ENCODE measurements at regions not wholly inside any gene's neighbourhood (a gene's known extent, or its start where the extent isn't known, plus 50 kb on each side); places are given as distances from the start of the nearest gene placed in this dataset.

DNA sequence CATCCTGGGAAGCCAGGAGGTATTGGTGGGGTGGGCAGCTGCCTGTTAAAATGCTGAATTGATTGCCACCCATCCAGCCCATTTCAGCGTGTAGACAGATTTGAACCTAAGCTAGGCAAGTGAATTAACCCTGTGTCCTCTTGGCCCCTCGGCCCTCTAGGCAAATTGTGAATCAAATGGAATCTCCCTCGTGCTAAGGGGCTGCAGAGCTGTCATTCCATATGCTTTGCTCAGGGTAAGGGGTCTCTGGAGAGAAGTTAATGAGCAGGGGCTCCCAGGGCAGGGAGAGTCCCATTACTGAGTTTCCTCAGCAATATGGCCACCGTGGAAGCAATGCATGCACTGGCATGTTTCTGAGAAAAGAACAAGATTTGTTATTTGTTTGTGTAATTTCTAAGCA lies 117.7 kb upstream of the RCN1 start:
- Histone ChIP-seq H3K4me1 (ENCODE audit: low read depth) (no peaks in the 10 kb centered on the region), H3K9me3 (no peaks in the 10 kb centered on the region), H3K4me3 (no peak overlapping the region), H3K36me3 (ENCODE audit: low read depth) (no peaks in the 10 kb centered on the region)
- TF ChIP-seq, protein P1, sequence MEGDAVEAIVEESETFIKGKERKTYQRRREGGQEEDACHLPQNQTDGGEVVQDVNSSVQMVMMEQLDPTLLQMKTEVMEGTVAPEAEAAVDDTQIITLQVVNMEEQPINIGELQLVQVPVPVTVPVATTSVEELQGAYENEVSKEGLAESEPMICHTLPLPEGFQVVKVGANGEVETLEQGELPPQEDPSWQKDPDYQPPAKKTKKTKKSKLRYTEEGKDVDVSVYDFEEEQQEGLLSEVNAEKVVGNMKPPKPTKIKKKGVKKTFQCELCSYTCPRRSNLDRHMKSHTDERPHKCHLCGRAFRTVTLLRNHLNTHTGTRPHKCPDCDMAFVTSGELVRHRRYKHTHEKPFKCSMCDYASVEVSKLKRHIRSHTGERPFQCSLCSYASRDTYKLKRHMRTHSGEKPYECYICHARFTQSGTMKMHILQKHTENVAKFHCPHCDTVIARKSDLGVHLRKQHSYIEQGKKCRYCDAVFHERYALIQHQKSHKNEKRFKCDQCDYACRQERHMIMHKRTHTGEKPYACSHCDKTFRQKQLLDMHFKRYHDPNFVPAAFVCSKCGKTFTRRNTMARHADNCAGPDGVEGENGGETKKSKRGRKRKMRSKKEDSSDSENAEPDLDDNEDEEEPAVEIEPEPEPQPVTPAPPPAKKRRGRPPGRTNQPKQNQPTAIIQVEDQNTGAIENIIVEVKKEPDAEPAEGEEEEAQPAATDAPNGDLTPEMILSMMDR (IDR thresholded peaks at IDR 0.05), result no peak
- no peak for ATAC-seq
- intact Hi-C loops (cut with DNase I, micrococcal nuclease), result no loop called here
- no peak for DNase-seq

DNA sequence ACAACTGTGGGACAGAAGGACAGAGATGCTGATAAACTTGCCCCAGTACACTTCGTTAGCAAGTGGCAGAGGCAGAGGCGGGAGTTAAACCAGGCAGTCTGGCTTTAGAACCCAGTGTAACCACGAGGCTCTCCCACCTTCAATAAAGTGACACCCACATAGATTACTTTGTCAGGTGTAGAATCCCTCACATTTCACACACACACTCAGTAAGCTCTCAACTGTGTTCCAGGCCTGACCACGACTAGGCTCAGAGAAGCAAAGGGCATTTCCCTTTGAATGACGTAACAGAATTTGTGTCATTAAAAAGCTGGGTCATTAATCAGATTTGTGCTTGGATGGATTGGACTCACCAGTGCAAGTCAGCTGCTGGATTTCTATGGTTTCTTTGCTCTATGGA lies 118.3 kb upstream of the RCN1 start:
- no peaks in the 10 kb centered on the region for H3K36me3 ChIP-seq (ENCODE audit: low read depth)
- intact Hi-C loops (cut with DNase I, micrococcal nuclease), result no loop called here
- DNase-seq, result no peak

DNA sequence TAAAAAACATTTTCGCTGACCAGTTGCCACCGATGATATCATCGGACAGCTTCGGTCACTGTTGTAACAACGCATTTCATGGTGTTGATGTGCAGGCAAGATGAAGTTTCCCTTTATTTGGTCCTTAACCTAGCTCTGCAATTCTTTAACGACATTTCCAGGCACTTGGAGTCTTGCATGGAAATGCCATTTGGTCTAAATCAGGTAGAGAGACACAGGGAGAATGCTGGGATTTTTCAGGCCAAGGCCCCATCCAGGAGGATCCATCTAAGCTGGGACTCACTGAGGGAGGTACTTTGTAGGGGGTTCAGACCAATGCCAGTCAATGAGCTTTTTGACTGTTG lies 121.5 kb upstream of the RCN1 start:
- H3K4me1 ChIP-seq (ENCODE audit: low read depth), result no peaks in the 10 kb centered on the region
- ATAC-seq, result no peak
- intact Hi-C loops (cut with DNase I, micrococcal nuclease), result no loop called here

More for the DNA sequence above, 118.3 kb upstream of the RCN1 start:
- Histone ChIP-seq H3K9me3 (no peaks in the 10 kb centered on the region), H3K4me3 (no peak overlapping the region), H3K4me1 (ENCODE audit: low read depth) (no peaks in the 10 kb centered on the region)
- ATAC-seq, result no peak
- TF ChIP-seq, protein P1 (IDR thresholded peaks at IDR 0.05), result no peak

DNA sequence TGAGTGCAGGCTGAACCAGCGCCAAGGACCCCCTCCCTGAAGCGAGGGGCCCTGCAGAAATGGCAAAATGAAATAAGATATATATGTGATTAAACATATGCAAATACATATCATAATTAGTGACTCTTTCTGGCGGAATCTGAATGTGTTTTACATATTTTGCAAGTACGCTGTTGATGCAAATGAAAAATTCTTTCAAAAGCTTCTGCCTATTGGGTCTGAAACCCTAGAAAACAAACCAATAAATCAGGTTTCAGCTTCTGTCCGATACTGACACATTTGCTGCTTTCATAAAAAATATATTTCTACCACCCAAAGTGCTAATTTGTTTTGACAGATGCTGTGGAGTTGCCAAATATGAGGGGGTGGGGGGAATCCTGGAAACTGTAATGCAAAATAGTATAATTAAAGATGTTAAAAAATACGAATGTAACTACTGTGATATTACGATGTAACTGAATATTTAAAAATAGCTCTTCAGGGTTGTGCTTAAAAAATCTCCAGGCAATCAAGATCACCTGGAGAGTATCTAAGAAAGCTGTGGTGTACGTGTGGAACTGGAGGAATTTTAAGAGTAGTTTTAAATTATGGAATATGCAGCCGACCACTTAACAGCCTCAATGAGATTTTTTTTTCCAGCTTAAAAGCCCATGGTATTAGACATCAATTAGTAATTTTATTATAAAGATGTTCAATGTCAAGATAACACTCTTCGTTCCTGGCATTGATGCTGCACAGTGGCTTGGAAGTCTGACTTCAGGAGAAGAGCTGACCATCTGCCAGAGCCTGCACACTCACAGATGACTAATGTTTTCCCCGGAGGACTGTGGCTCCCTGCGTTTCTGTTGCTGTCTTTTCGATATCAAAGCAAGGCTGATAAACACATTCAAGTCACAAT lies 122.2 kb upstream of the RCN1 start:
- intact Hi-C loops (cut with DNase I, micrococcal nuclease), result no loop called here
- DNase-seq (no peak), ATAC-seq (no peak)
- Histone ChIP-seq H3K9me3 (no peaks in the 10 kb centered on the region), H3K4me1 (ENCODE audit: low read depth) (no peaks in the 10 kb centered on the region), H3K4me3 (no peak overlapping the region), H3K36me3 (ENCODE audit: low read depth) (no peaks in the 10 kb centered on the region)
- TF ChIP-seq, protein P1 (IDR thresholded peaks at IDR 0.05), result no peak

More for the DNA sequence above, 121.5 kb upstream of the RCN1 start:
- no peak for DNase-seq
- H3K4me3 ChIP-seq, result no peak overlapping the region
- H3K36me3 ChIP-seq (ENCODE audit: low read depth), result no peaks in the 10 kb centered on the region
- TF ChIP-seq, protein P1 (IDR thresholded peaks at IDR 0.05), result no peak
- H3K9me3 ChIP-seq, result no peaks in the 10 kb centered on the region

DNA sequence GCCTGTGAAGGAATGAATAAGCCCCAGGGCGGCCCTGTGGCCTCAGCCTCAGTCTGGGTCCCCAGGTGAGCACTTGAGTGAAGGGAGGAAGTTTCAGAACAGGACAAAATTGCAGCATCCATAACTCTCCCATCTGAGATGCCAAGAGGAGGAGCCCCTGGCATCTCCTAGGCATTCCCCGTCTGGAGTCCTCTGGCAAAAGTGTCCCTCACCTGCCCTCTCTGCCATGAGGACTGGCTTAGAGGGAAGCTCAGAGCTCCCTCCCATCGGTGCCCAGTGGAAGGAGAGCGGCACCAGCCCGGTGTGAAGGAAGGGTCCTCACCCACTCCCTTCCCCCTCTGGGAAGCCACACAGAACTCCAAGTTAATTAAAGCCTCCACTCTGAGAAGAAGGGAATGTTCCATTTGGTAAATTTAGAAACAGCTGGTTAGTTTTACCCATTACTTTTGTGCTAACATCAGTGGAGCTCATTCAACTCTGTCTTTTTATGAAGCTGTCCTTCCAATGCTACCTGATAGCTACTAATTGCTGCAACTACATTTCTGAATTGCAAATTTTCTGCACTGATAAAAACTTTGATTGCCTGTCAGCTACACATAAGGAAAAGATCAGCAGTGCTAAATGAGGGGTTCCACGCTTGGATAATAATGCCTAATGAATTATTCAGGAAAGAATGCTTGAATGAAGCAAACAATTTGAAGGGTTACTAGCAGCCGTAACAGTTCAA lies 123.3 kb upstream of the RCN1 start:
- intact Hi-C loops (cut with DNase I, micrococcal nuclease), result no loop called here
- no peak overlapping the region for H3K4me3 ChIP-seq
- H3K9me3 ChIP-seq, result no peaks in the 10 kb centered on the region
- ATAC-seq (no peak), DNase-seq (no peak)
- no peaks in the 10 kb centered on the region for H3K4me1 ChIP-seq (ENCODE audit: low read depth)
- TF ChIP-seq, protein P1 (IDR thresholded peaks at IDR 0.05), result no peak
- no peaks in the 10 kb centered on the region for H3K36me3 ChIP-seq (ENCODE audit: low read depth)

Measured in mucosa of descending colon (tissue), 3 donors.